ENCODE measurements at regions not wholly inside any gene's neighbourhood (a gene's known extent, or its start where the extent isn't known, plus 50 kb on each side); places are given as distances from the start of the nearest gene placed in this dataset.
"Not testable (repeated sequence)": the region's sequence is repeated elsewhere in the genome, so short reads cannot be mapped to it uniquely, and the experiment has no call there.

GRCh38 chr9:96062031-96062430 lies 186.5 kb downstream of the ERCC6L2 start:
- no peak for DNase-seq

- no peak for DNase-seq
Measured at GRCh38 chr9:96061293-96061987, 185.9 kb downstream of the ERCC6L2 start.

- no peak for DNase-seq
Measured at GRCh38 chr9:96058218-96058617, 182.7 kb downstream of the ERCC6L2 start.

- DNase-seq, result no peak
Measured at GRCh38 chr9:96057155-96057554, 181.7 kb downstream of the ERCC6L2 start.

DNA sequence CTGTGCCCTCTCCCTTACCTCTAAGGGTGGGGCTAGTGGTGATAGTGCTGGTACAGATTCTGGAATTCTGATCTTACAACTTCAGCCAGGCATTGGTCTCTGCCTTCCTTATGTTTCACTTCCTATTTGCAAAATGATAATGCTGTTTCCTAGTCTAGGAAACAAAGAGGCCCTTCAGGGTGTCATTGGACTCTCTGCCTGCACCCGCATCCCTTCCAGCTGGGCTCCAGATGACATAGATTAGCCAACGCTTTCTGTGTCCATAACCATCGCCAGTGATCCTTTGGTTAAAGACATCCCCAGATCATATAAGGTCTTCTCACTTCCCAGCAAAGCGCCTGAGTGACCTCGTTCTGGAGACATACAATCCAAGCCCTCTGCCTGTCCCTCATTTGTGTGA lies 180.7 kb downstream of the ERCC6L2 start:
- no peak for DNase-seq

- not testable (repeated sequence) for DNase-seq
Measured at GRCh38 chr9:96054248-96054647, 178.8 kb downstream of the ERCC6L2 start.

DNA sequence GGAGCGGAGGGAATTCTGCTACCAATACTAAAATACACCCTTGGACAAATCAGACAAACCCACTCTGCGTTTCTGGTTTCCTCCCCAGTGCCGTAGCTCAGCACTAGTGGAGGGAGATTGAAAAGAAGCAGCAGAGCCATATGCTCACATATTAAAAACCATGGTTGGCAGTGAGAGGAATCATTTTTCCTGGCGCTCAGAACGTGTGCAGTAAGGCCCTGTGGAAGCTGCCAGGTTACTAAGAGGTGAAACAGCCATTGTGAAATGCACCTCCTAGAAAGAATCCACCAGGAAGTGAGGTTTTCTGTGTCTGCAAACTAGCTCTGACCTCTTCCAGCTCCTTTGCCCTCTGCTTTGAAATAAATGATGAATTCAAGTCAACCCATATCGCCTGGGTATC lies 177.2 kb downstream of the ERCC6L2 start:
- DNase-seq, result no peak

DNA sequence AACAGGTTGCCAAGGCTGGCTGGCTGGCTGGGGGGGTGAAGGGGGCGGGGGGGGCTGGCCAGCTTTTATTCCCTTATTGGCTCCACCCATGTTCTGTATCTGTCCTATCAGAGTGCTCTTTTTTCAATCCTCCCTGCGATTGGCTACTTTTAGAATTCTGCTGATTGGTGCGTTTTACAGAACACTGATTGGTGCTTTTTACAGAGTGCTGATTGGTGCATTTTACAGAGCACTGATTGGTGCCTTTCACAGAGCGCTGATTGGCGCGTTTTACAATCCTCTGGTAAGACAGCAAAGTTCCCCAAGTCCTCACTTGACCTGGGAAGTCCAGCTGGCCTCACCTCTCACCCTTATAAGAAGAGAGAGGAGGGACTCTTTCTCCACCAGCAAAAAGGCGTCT lies 175.9 kb downstream of the ERCC6L2 start:
- no peak for DNase-seq

DNA sequence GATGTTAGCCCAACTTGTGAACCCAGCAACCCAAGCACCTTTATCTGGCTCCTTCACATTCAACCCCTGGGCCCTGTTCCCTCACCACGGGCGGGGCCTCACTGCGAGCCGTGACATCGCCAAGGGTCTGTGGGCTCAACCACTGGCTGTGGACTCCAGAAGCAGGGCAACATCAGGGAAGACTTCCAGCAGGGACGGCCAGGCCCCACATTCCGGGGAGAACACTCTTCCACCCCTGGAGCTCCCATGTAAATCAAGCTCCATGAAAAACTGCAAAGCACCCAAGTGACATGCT lies 175.3 kb downstream of the ERCC6L2 start:
- no peak for DNase-seq

- no peak for DNase-seq
Measured at GRCh38 chr9:96050048-96050860, 174.8 kb downstream of the ERCC6L2 start.

GRCh38 chr9:96048956-96049831 lies 173.7 kb downstream of the ERCC6L2 start:
- DNase-seq, result no peak

- DNase-seq, result no peak
Measured at GRCh38 chr9:96048104-96048955, 172.8 kb downstream of the ERCC6L2 start.

DNA sequence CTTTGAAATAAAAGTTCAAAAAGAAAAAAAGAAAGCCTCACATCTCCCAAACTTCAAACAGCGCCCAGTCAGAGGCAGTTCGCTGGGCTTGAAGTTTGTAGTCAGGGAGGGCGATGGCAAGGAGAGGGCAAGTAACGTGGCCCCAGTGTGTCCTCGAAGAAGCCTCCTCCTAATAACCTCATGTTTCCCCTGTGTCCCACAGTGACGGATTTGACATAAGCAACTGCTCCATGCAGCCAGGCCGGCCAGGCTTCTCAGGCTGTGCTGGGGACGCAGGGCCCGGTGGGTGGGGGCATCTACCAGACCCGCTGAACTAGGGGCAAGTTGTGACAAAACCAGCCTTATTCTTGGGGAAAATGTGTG lies 172.2 kb downstream of the ERCC6L2 start:
- DNase-seq, result no peak

DNA sequence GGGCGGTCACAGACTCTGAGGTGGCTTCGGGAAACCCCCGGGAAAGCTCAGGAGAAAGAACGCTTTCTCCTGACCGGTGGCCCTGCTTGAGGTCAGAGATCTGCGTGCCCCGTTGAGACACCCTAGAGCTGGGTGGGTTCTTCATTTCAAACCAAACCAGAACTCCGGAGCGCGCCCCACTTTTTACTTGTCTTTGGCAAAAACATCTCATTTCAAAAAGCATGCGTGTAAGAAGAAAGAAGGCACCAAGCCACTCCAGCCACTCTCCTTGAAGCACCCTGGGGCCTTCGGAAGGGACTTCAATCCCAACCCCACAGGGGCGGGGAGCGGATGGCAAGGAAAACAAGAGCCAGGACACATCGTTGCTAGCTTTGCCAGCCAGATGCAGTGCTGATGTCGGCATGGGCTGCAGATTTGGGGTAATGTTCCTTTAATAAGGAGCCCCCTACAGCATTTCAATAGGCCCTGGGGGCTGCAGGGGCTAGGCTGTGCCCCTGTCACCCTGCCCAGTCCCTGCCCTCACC lies 171.7 kb downstream of the ERCC6L2 start:
- DNase-seq, result no peak

- no peak for DNase-seq
Measured at GRCh38 chr9:96045811-96046210, 170.3 kb downstream of the ERCC6L2 start.

DNA sequence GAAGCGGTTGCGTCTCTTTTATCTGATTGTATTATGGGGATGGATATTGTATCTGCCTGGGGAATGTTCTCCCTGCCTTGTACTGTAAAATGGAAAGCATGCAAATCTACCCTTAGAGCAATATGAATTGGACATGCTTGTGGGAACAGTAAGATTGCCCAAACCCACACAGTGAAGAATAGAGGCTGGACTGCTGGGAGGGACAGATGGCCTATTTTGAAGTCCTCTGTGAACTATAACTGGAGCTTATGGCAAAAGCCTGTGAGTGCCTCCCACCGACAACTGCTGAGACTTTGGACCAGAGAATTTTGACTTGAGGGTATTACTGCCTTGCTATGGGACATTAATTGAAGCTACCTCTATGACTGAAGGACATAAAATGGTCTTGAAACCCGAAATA lies 168.9 kb downstream of the ERCC6L2 start:
- no peak for DNase-seq

DNA sequence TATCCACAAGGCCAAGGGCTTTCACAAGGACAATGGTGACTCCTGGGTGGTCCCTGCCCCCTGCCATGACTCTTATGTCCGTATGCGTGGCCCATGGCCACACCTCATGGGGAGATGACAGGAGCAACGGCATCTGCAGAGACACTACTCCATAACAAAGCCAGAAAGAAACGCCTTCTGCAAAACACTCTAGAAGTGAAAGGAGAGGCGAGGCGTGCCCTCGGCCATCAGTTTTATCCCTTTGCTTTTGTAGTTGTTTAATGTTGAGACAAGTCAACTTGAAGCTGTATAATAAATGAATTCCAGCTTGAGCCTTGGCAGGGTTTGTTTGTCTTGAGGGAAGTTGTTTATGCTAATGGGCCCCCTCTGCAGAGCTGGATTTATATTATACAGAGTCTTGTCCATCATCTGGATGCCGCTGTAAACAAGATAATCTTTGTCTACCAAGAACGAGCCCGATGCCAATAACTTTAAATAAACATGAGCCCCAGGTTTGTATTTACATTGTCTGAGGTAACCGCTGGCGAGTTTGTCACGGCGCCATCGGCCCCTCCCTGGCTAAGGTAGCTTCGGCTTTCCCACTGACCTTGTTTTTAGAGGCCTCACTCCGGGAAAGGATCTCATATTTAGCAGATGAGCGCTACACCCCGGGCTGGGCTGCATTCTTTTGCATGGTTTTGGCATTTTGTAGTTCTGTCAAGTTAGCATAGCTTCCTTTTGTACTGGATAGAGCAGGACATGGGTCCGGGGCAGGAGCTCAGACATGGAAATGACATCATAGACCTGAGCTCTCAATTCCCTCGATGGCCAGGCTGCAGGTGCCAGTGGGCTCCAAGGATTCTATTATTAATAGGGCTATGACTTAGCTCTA lies 165.3 kb downstream of the ERCC6L2 start:
- no peak for DNase-seq

DNA sequence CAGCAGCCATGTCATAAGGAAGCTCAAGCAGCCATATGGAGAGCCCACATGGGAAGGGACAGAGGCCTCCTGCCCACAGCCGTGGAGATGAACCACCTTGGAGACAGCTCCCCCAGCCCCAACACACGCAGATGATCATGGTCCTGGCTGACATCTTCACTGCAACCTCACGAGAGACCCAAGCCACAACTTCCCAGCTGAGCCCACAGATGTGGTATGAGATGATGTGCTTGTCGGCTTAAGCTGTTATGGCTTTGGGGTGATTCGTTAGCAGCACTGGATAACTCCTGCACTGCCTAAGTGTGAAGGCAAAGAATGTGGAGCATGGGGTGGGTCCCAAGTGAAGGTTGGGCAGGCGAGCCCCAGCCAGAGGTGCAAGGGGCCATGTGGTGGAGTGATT lies 163.4 kb downstream of the ERCC6L2 start:
- DNase-seq, result no peak

GRCh38 chr9:96038271-96038670 lies 162.8 kb downstream of the ERCC6L2 start:
- DNase-seq, result no peak

DNA sequence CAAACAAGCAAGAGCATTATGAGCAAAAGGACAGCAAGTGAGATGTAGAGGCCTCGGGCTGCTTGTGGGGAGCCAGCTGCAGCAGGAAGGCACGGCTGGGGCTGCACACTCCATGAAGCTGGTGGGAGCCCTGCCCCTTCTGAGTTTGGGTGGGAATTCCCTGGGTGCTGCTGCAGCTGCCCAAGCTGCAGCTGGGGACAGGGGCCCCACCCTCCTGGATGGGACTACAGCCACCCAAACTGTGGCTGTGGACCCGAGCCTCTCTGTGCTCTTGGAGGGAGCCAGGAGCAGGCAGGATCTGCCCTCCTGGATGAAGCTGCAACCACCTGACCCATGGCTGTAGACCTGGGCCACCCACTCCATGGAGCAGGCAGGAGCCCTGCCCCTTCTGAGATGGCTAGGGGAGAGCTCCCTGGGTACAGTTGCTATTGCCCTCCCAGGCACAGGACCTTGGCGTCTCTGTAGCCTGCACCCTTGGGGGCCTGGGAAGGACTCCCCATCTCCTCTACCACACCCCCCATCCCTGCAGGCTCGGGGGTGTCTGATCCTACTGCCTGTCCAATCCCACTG lies 159.1 kb downstream of the ERCC6L2 start:
- no peak for DNase-seq

DNA sequence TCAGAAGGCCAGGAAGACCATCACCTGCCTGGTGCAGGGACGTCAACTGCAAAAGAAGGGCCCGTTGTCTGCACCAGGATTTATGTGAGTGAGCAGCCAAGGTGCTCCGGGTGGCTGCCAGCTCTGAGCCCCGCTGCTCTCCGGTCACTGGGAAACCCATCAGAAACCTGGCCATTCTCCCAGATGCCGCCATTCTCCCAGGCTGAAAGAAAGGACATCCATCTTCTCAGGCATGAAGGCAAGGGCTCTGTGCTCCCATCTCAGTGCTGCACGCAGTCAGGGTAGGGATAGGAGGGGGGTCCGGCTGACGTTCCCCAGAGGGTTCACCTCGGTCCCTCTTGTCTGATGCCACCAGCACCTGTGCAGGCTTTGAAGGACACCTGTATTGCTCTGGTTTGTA lies 158.4 kb downstream of the ERCC6L2 start:
- DNase-seq, result no peak
